ENCODE measurements at regions not wholly inside any gene's neighbourhood (a gene's known extent, or its start where the extent isn't known, plus 50 kb on each side); places are given as distances from the start of the nearest gene placed in this dataset.

GRCh38 chr2:144237830-144238627 is 281.9 kb downstream of the ZEB2 start:
- peak; percentile 9 for DNase-seq (ENCODE audit: low read depth)
- H3K4me3 ChIP-seq (ENCODE audit: low read length), result no peak overlapping the region
- no peak for TF ChIP-seq CTCF (conservative IDR thresholded peaks at IDR 0.05; ENCODE audit: low read length)

DNA sequence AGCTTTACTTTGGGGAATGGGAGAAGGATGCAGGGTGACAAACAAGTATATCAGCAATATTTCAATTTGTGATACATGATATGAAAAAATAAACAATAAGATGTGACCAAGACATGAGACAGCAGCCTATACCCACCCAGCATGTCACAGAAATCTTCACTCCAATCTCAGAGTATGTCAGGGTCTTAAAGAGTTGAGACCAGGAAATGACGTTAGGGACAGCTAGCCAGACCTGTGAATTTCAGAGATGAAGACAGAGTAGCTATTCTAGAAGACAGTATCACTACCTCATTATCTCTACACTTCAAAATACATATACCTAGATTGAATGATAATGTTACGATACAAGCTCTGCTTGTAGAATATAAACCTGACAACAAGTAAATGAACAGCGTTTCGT is 282.8 kb downstream of the ZEB2 start:
- no peak for DNase-seq (ENCODE audit: low read depth)
- no peak overlapping the region for H3K4me3 ChIP-seq (ENCODE audit: low read length)
- no peak for TF ChIP-seq CTCF (conservative IDR thresholded peaks at IDR 0.05; ENCODE audit: low read length)

DNA sequence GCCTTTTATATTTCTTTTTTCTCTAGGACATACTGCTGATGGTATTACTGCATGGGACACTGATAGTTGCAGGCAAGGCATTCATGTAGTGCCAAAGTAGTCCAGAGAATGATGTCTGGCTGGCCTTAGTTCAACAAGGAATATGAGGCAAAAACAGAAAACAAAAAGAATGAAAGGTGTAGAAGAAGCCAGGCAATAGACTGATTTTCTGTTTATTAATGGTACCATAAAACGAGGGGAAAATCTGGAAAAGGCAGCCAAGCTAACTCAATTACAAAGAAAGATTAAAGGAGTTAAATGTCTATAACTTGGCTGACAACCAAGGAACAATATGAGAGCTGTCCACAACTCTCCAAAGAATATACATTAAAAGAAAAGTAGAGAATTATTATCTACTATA is 284.9 kb downstream of the ZEB2 start:
- DNase-seq (ENCODE audit: low read depth), result no peak
- no peak for TF ChIP-seq CTCF (conservative IDR thresholded peaks at IDR 0.05; ENCODE audit: low read length)
- H3K4me3 ChIP-seq (ENCODE audit: low read length), result no peak overlapping the region

DNA sequence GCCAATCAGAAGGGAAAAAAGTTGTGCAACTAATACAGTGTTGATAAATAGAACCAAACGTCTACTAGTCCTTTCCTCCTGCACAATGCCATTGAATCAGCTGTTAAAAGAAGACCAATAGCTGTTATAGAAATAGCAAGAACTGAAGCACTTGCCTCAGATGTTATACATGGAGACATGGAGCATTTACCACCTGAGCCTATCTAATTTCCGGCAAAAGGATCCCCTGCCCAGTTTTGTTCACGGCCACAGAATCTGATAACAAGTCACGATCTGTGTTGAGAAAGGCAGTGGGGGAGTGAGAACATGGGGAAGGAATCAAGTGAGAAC is 285.4 kb downstream of the ZEB2 start:
- no peak for TF ChIP-seq CTCF (conservative IDR thresholded peaks at IDR 0.05; ENCODE audit: low read length)
- DNase-seq (ENCODE audit: low read depth), result no peak
- H3K4me3 ChIP-seq (ENCODE audit: low read length), result no peak overlapping the region

- no peak for TF ChIP-seq CTCF (conservative IDR thresholded peaks at IDR 0.05; ENCODE audit: low read length)
- no peak overlapping the region for H3K4me3 ChIP-seq (ENCODE audit: low read length)
- DNase-seq (ENCODE audit: low read depth), result no peak
These were observed 286.0 kb downstream of the ZEB2 start for GRCh38 chr2:144233733-144234541.

DNA sequence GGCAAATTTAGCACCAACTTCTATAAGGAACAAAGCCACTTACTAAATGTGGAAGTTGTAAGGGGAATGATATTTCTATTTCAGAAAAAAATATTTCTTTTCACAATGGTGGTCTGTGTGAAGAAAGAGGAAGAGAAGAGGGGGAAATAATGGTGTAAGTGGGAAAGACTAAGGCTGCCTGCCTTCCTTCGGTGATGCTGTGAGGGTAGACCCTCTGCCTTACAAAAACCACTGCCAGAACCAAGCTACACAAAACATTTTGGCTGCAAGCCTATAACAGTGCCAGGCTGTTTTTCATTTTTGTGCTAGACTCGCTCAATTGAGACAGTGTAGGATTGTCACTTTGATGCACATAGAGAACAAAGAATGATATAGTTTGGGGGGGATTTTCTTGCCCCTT is 286.6 kb downstream of the ZEB2 start:
- TF ChIP-seq CTCF (conservative IDR thresholded peaks at IDR 0.05; ENCODE audit: low read length), result no peak
- DNase-seq (ENCODE audit: low read depth), result no peak
- no peak overlapping the region for H3K4me3 ChIP-seq (ENCODE audit: low read length)
